ENCODE measurements at regions not wholly inside any gene's neighbourhood (a gene's known extent, or its start where the extent isn't known, plus 50 kb on each side); places are given as distances from the start of the nearest gene placed in this dataset.
"Not testable (repeated sequence)": the region's sequence is repeated elsewhere in the genome, so short reads cannot be mapped to it uniquely, and the experiment has no call there.

DNA sequence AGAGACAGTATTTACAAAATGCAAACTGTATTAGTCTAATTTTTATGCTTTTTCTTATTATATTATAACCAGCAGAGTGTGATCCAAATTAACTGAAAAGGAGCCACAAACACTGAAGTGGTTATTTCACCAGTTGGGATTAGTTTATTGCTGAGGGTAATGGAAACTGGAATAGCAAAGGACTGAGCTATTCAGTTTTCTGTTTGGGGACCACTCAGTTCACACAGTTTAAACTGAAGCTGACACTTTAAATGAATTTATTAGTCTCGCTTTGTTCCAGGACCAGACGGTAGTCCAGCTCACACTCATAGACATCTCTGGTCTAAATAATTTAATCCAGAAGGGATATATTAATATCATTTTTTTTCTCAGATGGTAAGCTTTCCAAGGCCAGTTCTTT is 410.7 kb downstream of the LTN1 start:
- peaks cover 1% of the 10 kb centered on the region for H3K9me3 Mint-ChIP-seq
- H3K4me1 Mint-ChIP-seq = no peaks in the 10 kb centered on the region
- H3K36me3 Mint-ChIP-seq = peaks cover 3% of the 10 kb centered on the region
- DNase-seq (no peak), ATAC-seq (ENCODE audit: low read depth) (no peak)
- no peak overlapping the region for H3K27ac Mint-ChIP-seq
- POLR2A ChIA-PET = no interaction called here
- H3K4me3 Mint-ChIP-seq = no peak overlapping the region
- H3K27me3 Mint-ChIP-seq = no peaks in the 10 kb centered on the region

DNA sequence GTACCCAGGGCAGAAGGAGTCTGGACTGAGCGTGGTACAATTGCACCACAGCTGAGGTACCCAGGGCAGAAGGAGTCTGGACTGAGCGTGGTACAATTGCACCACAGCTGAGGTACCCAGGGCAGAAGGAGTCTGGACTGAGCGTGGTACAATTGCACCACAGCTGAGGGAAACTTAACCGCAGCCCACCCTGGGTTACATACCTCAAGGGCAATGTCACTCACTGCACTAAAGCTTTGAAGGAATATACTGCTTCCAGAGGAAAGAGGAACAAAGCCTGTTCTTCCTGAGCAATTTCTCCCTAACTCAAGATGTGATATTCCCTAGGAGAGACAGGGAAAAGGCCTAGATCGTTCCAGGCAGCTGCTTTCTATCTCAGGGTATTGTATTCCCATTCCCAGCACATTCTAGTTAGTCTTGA is 411.4 kb downstream of the LTN1 start:
- POLR2A ChIA-PET; ATAC-seq (ENCODE audit: low read depth); H3K9me3 Mint-ChIP-seq: not testable (repeated sequence)

DNA sequence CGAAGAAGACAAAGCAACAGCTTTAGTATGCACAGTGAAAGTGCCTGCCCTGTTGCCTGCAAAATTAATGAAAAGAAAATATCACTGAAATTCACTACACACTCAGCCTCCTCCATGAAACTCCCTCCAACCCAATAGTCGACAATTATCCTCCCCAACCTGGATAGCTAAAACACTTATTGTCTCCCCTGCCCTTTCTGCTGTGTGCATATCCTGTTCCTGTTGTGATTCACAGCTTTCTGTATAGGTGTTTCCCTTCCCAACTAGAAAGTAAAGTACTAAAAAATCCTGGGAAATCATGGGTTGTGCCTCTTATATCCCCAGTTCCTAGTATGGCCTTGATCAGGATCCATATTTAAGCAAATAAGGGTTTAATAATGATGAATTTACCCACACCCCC is 412.1 kb downstream of the LTN1 start:
- Mint-ChIP-seq H3K27me3 (no peaks in the 10 kb centered on the region), H3K27ac (no peak overlapping the region)
- no peak for ATAC-seq (ENCODE audit: low read depth)

More for the DNA sequence above, 411.4 kb downstream of the LTN1 start:
- H3K27ac Mint-ChIP-seq, DNase-seq, H3K36me3 Mint-ChIP-seq, H3K4me1 Mint-ChIP-seq, H3K4me3 Mint-ChIP-seq, H3K27me3 Mint-ChIP-seq: not testable (repeated sequence)

DNA sequence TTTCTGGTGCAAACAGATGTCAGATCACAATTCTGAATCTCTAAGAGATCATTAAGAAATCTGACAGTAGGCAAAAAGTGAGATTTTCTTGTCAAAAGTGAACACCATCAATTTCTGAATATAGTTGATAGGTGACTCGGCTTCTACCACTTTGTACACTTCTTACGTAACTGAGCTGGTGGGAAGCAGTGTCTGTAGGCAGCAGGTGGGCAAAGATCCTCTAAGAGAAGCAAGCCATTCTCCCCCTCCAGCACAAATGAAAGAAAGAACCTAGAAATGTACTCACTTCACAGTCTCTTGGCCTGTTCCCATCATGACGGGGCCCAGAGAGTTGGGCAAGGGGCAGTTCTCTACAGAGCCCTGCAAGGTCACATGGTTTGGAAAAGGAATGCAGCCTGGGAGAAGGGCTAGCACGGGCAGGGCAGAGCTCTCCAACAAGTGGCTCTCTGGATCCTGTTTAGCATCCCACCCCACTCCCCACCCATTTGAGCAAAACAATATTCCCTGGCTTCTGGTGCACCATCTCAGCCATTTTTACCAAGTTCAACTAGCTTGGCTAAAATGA is 412.6 kb downstream of the LTN1 start:
- ATAC-seq (ENCODE audit: low read depth) = no peak
- H3K27me3 Mint-ChIP-seq = no peaks in the 10 kb centered on the region
- no peak overlapping the region for H3K4me3 Mint-ChIP-seq
- no peak for DNase-seq
- POLR2A ChIA-PET = interaction anchor here (0.9 kb wide), 1 partner anchor 29 kb away, joined by 3 read pairs; no protein-coding TSS in a partner anchor
- peaks cover 3% of the 10 kb centered on the region for H3K9me3 Mint-ChIP-seq
- H3K4me1 Mint-ChIP-seq = no peaks in the 10 kb centered on the region
- peaks cover 12% of the 10 kb centered on the region for H3K36me3 Mint-ChIP-seq
- no peak overlapping the region for H3K27ac Mint-ChIP-seq

More for the DNA sequence above, 412.1 kb downstream of the LTN1 start:
- POLR2A ChIA-PET = interaction anchor here (0.9 kb wide), 1 partner anchor 29 kb away, joined by 3 read pairs; no protein-coding TSS in a partner anchor
- H3K9me3 Mint-ChIP-seq = peaks cover 3% of the 10 kb centered on the region
- no peak for DNase-seq
- H3K4me3 Mint-ChIP-seq = no peak overlapping the region
- H3K36me3 Mint-ChIP-seq = peaks cover 11% of the 10 kb centered on the region
- no peaks in the 10 kb centered on the region for H3K4me1 Mint-ChIP-seq

DNA sequence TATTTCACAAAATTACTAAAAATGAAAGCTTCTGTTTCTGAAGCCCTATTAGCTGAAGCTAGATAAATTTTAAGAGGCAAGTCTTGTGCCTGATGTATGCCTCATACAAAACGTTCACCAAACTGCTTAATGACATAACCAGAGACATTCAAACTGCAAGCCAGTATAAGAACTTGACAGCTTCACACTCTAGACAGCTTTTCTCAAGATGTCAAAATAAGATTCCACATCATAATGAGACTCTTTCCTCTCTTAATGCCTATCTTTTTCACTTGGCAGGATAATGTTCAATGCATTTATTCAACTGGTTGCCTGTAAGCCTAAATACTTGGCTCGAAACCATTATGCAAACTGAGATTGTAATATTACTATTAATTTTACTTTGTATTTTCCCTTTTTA is 424.0 kb downstream of the LTN1 start:
- Mint-ChIP-seq H3K4me3 (no peak overlapping the region), H3K27me3 (no peaks in the 10 kb centered on the region), H3K27ac (no peak overlapping the region), H3K36me3 (no peaks in the 10 kb centered on the region), H3K9me3 (no peaks in the 10 kb centered on the region), H3K4me1 (no peaks in the 10 kb centered on the region)
- POLR2A ChIA-PET = no interaction called here
- ATAC-seq (ENCODE audit: low read depth) (no peak), DNase-seq (no peak)

DNA sequence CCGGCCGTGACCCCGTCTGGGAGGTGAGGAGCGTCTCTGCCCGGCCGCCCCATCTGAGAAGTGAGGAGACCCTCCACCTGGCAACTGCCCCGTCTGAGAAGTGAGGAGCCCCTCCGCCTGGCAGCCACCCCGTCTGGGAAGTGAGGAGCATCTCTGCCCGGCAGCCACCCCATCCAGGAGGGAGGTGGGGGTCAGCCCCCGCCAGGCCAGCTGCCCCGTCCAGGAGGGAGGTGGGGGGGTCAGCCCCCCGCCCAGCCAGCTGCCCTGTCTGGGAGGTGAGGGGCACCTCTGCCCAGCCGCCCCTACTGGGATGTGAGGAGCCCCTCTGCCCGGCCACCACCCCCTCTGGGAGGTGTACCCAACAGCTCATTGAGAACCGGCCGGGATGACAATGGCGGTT is 428.7 kb downstream of the LTN1 start:
- H3K27me3 Mint-ChIP-seq; H3K36me3 Mint-ChIP-seq; DNase-seq; POLR2A ChIA-PET; H3K4me3 Mint-ChIP-seq; H3K9me3 Mint-ChIP-seq; H3K27ac Mint-ChIP-seq; ATAC-seq (ENCODE audit: low read depth): not testable (repeated sequence)
- H3K4me1 Mint-ChIP-seq = peaks cover 15% of the 10 kb centered on the region

DNA sequence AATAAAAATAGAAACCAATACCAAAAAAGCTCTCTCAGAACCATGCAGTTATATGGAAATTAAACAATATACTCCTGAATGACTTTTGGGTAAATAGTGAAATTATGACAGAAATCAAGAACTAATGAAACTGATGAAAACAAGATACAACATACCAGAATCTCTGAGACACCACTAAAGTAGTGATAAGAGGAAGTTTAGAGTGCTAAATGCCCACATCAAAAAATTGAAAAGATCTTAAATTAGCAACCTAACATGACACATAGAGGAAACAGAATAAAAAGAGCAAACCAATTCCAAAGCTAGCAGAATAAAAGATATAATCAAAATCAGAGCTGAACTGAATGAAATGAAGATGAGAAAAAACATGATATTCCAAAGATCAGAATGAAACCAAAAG is 430.9 kb downstream of the LTN1 start:
- no peak for ATAC-seq (ENCODE audit: low read depth)
- Mint-ChIP-seq H3K9me3 (peaks cover 5% of the 10 kb centered on the region), H3K4me1 (peaks cover 15% of the 10 kb centered on the region), H3K4me3 (peak overlapping the region; percentile 23), H3K36me3 (peaks cover 6% of the 10 kb centered on the region), H3K27ac (peak overlapping the region; percentile 34), H3K27me3 (no peaks in the 10 kb centered on the region)
- POLR2A ChIA-PET = no interaction called here
- no peak for DNase-seq

DNA sequence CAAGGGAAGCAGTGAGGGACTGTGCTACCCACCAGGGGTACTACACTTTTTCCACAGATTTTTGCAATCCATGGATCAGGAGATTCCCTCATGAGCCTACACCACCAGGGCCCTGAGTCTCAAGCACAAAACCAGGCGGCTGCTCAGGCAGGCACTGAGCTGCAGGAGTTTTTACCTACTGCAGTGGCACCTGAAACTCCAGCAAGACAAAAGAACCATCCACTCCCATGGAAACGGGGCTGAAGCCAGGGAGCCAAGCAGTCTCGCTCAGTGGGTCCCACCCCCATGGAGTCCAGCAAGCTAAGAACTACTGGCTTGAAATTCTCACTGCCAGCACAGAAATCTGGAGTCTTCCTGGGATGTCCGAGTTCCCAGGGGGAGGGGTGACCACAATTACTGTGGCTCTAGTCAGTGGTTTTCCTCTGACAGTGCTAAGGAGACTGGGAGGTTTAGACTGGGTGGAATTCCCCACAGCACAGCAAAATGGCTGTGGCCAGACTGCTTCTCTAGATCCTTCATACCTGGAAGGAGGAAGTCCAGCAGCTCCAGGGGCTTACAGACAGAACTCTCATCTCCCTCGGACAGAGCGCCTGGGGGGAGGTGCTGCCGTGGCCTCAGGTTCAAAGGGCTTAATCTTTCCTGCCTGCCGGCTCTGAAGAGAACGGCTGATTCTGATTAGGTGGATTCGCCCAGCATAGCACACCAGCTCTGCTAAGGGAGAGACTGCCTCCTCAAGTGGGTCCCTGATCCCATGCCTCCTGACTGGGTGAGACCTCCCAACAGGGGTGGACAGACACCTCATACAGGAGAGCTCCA is 437.8 kb downstream of the LTN1 start:
- H3K27me3 Mint-ChIP-seq = no peaks in the 10 kb centered on the region
- POLR2A ChIA-PET = no interaction called here
- ATAC-seq (ENCODE audit: low read depth) (no peak), DNase-seq (no peak)
- peaks cover 2% of the 10 kb centered on the region for H3K9me3 Mint-ChIP-seq
- no peak overlapping the region for H3K4me3 Mint-ChIP-seq
- no peaks in the 10 kb centered on the region for H3K4me1 Mint-ChIP-seq
- no peaks in the 10 kb centered on the region for H3K36me3 Mint-ChIP-seq
- H3K27ac Mint-ChIP-seq = no peak overlapping the region

DNA sequence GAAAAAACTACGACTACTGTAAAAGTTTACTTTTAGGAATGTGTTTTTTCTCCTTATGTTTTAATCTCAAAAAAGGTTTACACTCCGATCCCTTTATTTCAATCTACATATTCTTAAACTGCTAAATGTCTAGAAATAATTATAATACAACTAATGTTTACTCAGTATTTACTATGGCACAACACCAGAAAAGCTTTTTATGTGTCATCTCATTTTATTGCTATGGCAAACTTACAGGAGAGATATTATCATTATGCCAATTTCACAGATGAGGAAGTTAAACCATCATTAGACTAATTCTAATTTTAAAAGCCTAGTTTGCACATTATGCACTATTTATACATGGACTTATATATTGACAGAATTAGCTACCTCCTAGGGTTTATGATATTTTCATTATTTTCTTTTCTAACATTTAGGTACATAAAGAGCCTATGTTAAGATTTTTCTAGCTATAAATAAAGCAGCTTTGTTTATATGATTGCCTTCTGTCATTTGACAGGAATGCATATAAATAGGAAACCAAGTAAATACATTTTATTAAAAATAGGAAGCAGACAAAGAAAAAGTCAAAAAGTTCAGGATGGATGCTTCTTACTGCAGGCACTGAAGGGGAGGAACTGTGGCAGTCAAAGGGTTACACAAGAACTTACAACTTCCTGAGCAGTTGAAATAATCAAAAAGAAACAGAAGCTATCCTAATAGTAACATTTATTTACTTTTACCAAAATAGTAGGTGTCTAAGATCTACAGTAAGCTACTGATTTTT is 442.4 kb downstream of the LTN1 start:
- H3K36me3 Mint-ChIP-seq = no peaks in the 10 kb centered on the region
- H3K9me3 Mint-ChIP-seq = no peaks in the 10 kb centered on the region
- no peak overlapping the region for H3K4me3 Mint-ChIP-seq
- DNase-seq = no peak
- H3K4me1 Mint-ChIP-seq = no peaks in the 10 kb centered on the region
- no peaks in the 10 kb centered on the region for H3K27me3 Mint-ChIP-seq
- POLR2A ChIA-PET = no interaction called here
- no peak for ATAC-seq (ENCODE audit: low read depth)
- H3K27ac Mint-ChIP-seq = no peak overlapping the region

DNA sequence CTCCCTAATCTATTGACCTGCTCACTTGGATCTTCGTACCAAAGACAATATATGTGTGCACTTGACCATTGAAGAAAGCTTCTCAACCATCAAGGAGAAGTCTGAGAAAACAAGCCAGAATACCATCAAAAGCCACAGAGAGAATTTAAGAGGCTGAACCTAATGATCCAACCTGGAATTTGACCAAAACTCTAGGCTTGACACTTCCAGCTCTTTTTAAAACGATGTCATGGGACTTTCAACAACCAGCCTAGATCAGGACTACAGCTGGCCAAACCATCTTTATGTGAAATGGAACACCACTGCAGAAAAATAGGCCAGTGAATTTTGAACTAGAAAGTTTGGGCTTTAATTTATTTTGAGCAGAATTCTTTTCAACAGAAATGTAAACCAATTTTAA is 444.4 kb downstream of the LTN1 start:
- POLR2A ChIA-PET = no interaction called here
- Mint-ChIP-seq H3K27me3 (no peaks in the 10 kb centered on the region), H3K27ac (no peak overlapping the region), H3K4me1 (no peaks in the 10 kb centered on the region), H3K36me3 (no peaks in the 10 kb centered on the region), H3K4me3 (no peak overlapping the region), H3K9me3 (no peaks in the 10 kb centered on the region)
- DNase-seq = no peak
- ATAC-seq (ENCODE audit: low read depth) = no peak

DNA sequence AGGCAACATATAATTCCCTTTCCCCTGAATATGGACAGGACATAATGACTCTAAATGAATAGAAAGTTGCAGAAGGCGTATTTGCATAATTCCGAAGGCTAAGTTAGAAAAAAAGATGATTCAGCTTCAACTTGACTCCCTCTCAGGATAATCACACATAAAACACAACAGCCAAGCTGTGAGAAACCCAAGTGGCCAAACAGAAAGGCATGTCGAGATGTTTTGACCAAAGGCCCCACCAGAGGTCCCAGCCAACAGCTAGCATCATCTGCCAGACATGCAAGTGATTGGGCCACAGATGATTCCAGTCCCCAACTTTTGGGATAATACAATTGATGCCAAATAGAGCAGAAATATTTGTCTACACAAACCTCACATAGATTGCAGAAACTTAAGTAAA is 444.9 kb downstream of the LTN1 start:
- DNase-seq (no peak), ATAC-seq (ENCODE audit: low read depth) (no peak)
- no peaks in the 10 kb centered on the region for H3K4me1 Mint-ChIP-seq
- no peak overlapping the region for H3K4me3 Mint-ChIP-seq
- H3K9me3 Mint-ChIP-seq = no peaks in the 10 kb centered on the region
- no peak overlapping the region for H3K27ac Mint-ChIP-seq
- POLR2A ChIA-PET = no interaction called here
- H3K36me3 Mint-ChIP-seq = no peaks in the 10 kb centered on the region
- H3K27me3 Mint-ChIP-seq = no peaks in the 10 kb centered on the region

DNA sequence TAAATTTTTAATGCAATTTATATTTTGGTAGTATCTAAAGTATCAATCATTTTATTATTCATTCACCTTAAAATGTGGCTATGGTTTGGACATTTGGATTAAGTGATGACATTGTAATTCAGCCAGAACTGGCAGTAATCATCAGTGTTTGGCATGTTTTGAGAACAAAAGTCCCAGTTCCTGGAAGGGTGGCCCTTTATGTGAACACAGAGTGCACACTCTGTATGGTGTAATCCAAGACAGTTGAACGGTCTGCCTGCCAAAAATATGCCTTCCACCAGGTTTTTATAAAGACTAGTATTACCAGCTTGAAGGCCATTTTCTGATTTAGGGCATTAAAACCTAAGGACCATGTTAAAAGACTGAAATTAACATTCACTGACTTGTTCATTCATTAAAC is 448.7 kb downstream of the LTN1 start:
- H3K27me3 Mint-ChIP-seq = no peaks in the 10 kb centered on the region
- no peak overlapping the region for H3K4me3 Mint-ChIP-seq
- no peak for ATAC-seq (ENCODE audit: low read depth)
- no peaks in the 10 kb centered on the region for H3K9me3 Mint-ChIP-seq
- DNase-seq = no peak
- no peaks in the 10 kb centered on the region for H3K36me3 Mint-ChIP-seq
- no peak overlapping the region for H3K27ac Mint-ChIP-seq
- POLR2A ChIA-PET = no interaction called here
- H3K4me1 Mint-ChIP-seq = no peaks in the 10 kb centered on the region

DNA sequence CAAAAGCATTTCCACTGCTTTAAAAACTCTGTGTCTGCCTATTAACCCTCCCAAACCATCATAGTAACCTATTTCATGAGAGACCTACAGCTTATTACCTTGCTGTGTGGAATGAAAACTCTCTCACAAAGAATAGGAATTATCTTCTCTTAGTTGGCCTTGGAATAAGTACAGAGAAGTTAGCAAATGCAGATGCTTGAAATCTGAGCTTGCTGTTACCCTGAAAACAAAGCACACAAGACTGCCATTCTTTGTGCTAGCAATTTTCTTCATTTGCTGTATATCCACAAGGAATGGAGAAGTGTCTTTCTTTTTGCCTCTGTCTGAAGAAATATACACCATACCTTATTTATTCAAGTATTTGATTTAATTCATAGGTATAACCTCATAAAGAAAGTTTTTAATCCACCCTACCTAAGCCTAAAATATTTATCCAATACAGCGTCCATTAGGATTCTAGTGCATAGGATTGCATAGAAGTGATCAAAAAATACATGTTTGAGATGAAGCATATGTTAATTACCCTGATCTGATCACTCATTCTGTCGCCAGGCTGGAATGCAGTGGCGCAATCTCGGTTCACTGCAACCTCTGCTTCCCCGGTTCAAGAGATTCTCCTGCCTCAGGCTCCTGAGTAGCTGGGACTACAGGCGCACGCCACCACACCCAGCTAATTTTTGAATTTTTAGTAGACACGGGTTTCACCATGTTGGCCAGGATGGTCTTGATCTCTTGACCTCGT is 451.1 kb downstream of the LTN1 start:
- no peaks in the 10 kb centered on the region for H3K36me3 Mint-ChIP-seq
- H3K4me3 Mint-ChIP-seq = no peak overlapping the region
- no peaks in the 10 kb centered on the region for H3K9me3 Mint-ChIP-seq

More for the DNA sequence above, 451.1 kb downstream of the LTN1 start:
- POLR2A ChIA-PET = no interaction called here
- H3K27ac Mint-ChIP-seq = no peak overlapping the region
- ATAC-seq (ENCODE audit: low read depth) (no peak), DNase-seq (no peak)
- no peaks in the 10 kb centered on the region for H3K4me1 Mint-ChIP-seq
- no peaks in the 10 kb centered on the region for H3K27me3 Mint-ChIP-seq
